ENCODE measurements at regions not wholly inside any gene's neighbourhood (a gene's known extent, or its start where the extent isn't known, plus 50 kb on each side); places are given as distances from the start of the nearest gene placed in this dataset.
A peak's percentile ranks its signal among the peaks of the same experiment; 100 is the strongest.

GRCh38 chr20:1764136-1765033, 106.8 kb upstream of the SIRPG start:
- TF ChIP-seq CTCF (conservative IDR thresholded peaks at IDR 0.05; ENCODE audit: low read depth, low read length), result peak; percentile 84
- TF ChIP-seq EZH2 (IDR thresholded peaks at IDR 0.05; ENCODE audit: borderline replicate concordance, low read depth, low read length, poor library complexity, severe bottlenecking), result no peak
